ENCODE measurements at regions not wholly inside any gene's neighbourhood (a gene's known extent, or its start where the extent isn't known, plus 50 kb on each side); places are given as distances from the start of the nearest gene placed in this dataset.
"Not testable (repeated sequence)": the region's sequence is repeated elsewhere in the genome, so short reads cannot be mapped to it uniquely, and the experiment has no call there.

GRCh38 chr5:108564441-108564840, 182.5 kb upstream of the FBXL17 start:
- TF ChIP-seq CTCF (IDR thresholded peaks at IDR 0.05): no peak
- DNase-seq (ENCODE audit: low spot score): no peak
- Histone ChIP-seq H3K27ac (no peak overlapping the region), H3K4me3 (no peak overlapping the region)

- Histone ChIP-seq H3K27ac (no peak overlapping the region), H3K4me3 (no peak overlapping the region)
- no peak for DNase-seq (ENCODE audit: low spot score)
- no peak for TF ChIP-seq CTCF (IDR thresholded peaks at IDR 0.05)
Observed at GRCh38 chr5:108562205-108562454, 180.2 kb upstream of the FBXL17 start.

- H3K27ac ChIP-seq: no peak overlapping the region
- no peak for DNase-seq (ENCODE audit: low spot score)
Observed at GRCh38 chr5:108561416-108562204, 179.7 kb upstream of the FBXL17 start.

GRCh38 chr5:108560581-108560980, 178.7 kb upstream of the FBXL17 start:
- DNase-seq (ENCODE audit: low spot score): no peak
- Histone ChIP-seq H3K27ac (peak overlapping the region in 1 of 2 donors; percentile 38), H3K4me3 (no peak overlapping the region)
- no peak for TF ChIP-seq CTCF (IDR thresholded peaks at IDR 0.05)

More at GRCh38 chr5:108561416-108562204, 179.7 kb upstream of the FBXL17 start:
- no peak overlapping the region for H3K4me3 ChIP-seq
- no peak for TF ChIP-seq CTCF (IDR thresholded peaks at IDR 0.05)

GRCh38 chr5:108560166-108560565, 178.3 kb upstream of the FBXL17 start:
- TF ChIP-seq CTCF (IDR thresholded peaks at IDR 0.05): no peak
- Histone ChIP-seq H3K4me3 (no peak overlapping the region), H3K27ac (no peak overlapping the region)
- no peak for DNase-seq (ENCODE audit: low spot score)

GRCh38 chr5:108558840-108559239, 176.9 kb upstream of the FBXL17 start:
- not testable (repeated sequence) for DNase-seq (ENCODE audit: low spot score); H3K27ac ChIP-seq

GRCh38 chr5:108558142-108558541, 176.2 kb upstream of the FBXL17 start:
- not testable (repeated sequence) for H3K27ac ChIP-seq; H3K4me3 ChIP-seq; DNase-seq (ENCODE audit: low spot score)

More at GRCh38 chr5:108558840-108559239, 176.9 kb upstream of the FBXL17 start:
- H3K4me3 ChIP-seq: not testable (repeated sequence)

GRCh38 chr5:108557686-108558085, 175.8 kb upstream of the FBXL17 start:
- DNase-seq (ENCODE audit: low spot score): no peak
- H3K27ac ChIP-seq: no peak overlapping the region
- H3K4me3 ChIP-seq: no peak overlapping the region
- TF ChIP-seq CTCF (IDR thresholded peaks at IDR 0.05): no peak
